Neural crest cell (in vitro differentiated cells): ENCODE measurements at regions not wholly inside any gene's neighbourhood (a gene's known extent, or its start where the extent isn't known, plus 50 kb on each side); places are given as distances from the start of the nearest gene placed in this dataset.

Experiments
- DNase-seq: peaks from one replicate; pipeline ENCODE4 v3.0.0; 2021; ENCODE audit warnings: low read depth, mixed read lengths, low spot score
- H3K27ac Mint-ChIP-seq: one replicate; pipeline ENCODE4 v1.8.0; 2021; ENCODE audit warnings: mild to moderate bottlenecking, mixed read lengths; ENCODE audit not compliant: unreplicated experiment
- H3K27me3 Mint-ChIP-seq: 2 replicates; pipeline ENCODE4 v1.8.0; 2021; ENCODE audit warnings: low read depth, mild to moderate bottlenecking, mixed read lengths
- H3K36me3 Mint-ChIP-seq: 2 replicates; pipeline ENCODE4 v1.8.0; 2021; ENCODE audit warnings: low read depth, mild to moderate bottlenecking, mixed read lengths
- H3K4me1 Mint-ChIP-seq: 2 replicates; pipeline ENCODE4 v1.8.0; 2021; ENCODE audit warnings: mixed read lengths
- H3K4me3 Mint-ChIP-seq: one replicate; pipeline ENCODE4 v1.8.0; 2021; ENCODE audit warnings: mild to moderate bottlenecking, mixed read lengths
- H3K9me3 Mint-ChIP-seq: 2 replicates; pipeline ENCODE4 v1.8.0; 2021; ENCODE audit warnings: mixed read lengths
- CTCF ChIP-seq: fragments of 200-600 bp; sonication (generic); conservative IDR thresholded peaks from 2 replicates; pipeline ENCODE4 v1.5.0; 2021; ENCODE audit warnings: antibody characterized with exemption, mild to moderate bottlenecking

DNA sequence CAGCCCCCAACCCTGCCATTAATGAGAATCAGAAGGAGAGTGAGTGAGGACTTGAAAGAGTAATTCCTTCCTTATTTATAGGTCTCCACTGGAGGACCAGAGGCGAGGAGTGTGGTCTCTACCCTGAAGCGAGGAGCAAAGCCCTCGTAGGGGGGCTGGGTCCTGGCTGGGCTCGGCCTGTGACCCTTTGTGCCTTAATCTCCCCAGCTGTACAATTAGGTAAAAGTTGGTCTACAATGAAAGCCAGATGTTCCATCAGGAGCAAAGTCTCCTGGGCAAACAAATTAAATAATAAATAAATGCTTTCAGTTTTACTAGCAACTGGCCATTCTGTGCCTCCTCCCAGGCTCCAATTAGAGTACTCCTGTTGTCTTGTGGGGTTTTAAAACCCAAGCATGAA, 523.5 kb upstream of the SALL1 start:
- peaks cover 2% of the 10 kb centered on the region for H3K9me3 Mint-ChIP-seq
- peaks cover 3% of the 10 kb centered on the region for H3K4me1 Mint-ChIP-seq
- peaks cover 2% of the 10 kb centered on the region for H3K36me3 Mint-ChIP-seq
- H3K4me3 Mint-ChIP-seq = no peak overlapping the region
- no peak for DNase-seq
- no peak for TF ChIP-seq CTCF
- no peak overlapping the region for H3K27ac Mint-ChIP-seq
- peaks cover 2% of the 10 kb centered on the region for H3K27me3 Mint-ChIP-seq

GRCh38 chr16:51670527-51670926, 519.5 kb upstream of the SALL1 start:
- DNase-seq = no peak
- TF ChIP-seq CTCF = no peak

DNA sequence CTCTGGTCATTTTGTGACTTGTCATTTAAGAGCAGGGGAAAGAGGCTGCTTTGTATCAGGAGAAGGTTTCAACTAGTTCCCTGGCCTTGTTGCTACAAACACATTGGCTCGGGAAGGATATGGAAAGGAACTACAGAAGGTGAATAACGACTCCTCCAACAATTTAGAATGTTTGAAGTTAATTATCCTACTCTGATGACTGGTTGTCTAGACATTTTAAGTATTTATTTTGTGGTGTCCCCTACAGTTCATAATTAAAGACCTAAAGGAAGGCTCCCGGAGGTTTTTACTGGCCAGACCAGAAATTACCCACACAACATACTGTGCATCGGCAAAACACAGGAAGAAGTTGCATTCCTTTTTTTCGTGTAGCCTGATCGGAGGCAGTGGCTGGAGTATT, 515.8 kb upstream of the SALL1 start:
- no peak for DNase-seq
- no peak overlapping the region for H3K4me3 Mint-ChIP-seq
- TF ChIP-seq CTCF = no peak
- peaks cover 14% of the 10 kb centered on the region for H3K4me1 Mint-ChIP-seq
- no peak overlapping the region for H3K27ac Mint-ChIP-seq
- peaks cover 3% of the 10 kb centered on the region for H3K27me3 Mint-ChIP-seq
- peaks cover 2% of the 10 kb centered on the region for H3K36me3 Mint-ChIP-seq
- H3K9me3 Mint-ChIP-seq = peaks cover 2% of the 10 kb centered on the region

More at GRCh38 chr16:51670527-51670926, 519.5 kb upstream of the SALL1 start:
- Mint-ChIP-seq H3K27ac (no peak overlapping the region), H3K36me3 (peaks cover 2% of the 10 kb centered on the region), H3K27me3 (no peaks in the 10 kb centered on the region), H3K9me3 (peaks cover 2% of the 10 kb centered on the region), H3K4me1 (peaks cover 10% of the 10 kb centered on the region), H3K4me3 (no peak overlapping the region)

- no peak for DNase-seq
- Mint-ChIP-seq H3K4me1 (peaks cover 14% of the 10 kb centered on the region), H3K4me3 (no peak overlapping the region), H3K36me3 (no peaks in the 10 kb centered on the region), H3K27ac (no peak overlapping the region), H3K9me3 (no peaks in the 10 kb centered on the region), H3K27me3 (peaks cover 3% of the 10 kb centered on the region)
- TF ChIP-seq CTCF = no peak
Measured at GRCh38 chr16:51666074-51666473, 515.0 kb upstream of the SALL1 start.

DNA sequence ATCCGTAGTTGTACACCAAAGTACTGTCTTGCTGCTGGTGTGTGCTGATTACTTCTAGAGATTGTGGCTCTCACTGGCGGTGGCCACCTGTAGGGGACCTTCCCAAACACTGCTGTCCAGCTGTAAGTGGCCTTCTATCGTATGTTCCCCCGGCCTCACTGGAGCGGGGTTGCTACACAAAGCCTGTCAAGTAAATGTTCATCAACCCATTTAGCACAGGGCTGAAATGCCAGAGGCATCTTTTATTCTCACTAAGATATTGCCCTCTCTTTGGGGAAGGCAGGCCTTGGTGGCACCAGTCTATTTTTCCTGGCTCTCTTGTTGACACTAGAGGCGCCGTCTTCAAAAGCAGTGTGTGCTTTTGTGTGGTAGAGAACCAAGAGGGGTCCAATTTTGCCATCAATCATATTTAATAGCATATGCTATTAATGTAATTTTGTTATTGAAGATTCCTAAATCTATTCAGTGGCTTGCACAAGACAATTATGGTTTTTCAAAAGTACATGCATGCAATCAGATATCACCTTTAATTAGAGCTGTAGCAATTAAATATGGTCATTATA, 514.4 kb upstream of the SALL1 start:
- DNase-seq = no peak
- Mint-ChIP-seq H3K36me3 (no peaks in the 10 kb centered on the region), H3K9me3 (no peaks in the 10 kb centered on the region), H3K27ac (no peak overlapping the region), H3K4me1 (peaks cover 14% of the 10 kb centered on the region), H3K27me3 (peaks cover 3% of the 10 kb centered on the region), H3K4me3 (no peak overlapping the region)
- TF ChIP-seq CTCF = no peak

DNA sequence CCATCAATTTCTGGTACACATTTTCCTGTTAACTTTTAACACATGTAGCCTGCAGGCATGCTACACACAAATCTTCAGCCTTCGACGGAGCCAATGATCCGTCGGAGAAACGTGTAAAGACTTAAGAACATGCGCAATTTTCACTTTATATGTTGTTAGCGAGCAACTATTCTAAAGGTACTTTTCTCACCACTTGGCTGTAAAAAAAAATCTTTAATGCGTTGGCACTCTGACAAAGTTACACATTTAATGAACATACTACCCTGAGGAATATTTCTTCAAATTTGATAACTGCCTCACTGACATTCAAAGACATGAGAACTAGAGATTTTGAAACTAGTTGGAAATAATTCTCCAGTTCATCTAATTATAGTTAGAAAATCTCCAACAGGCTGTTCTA, 507.5 kb upstream of the SALL1 start:
- no peak for DNase-seq
- no peak overlapping the region for H3K27ac Mint-ChIP-seq
- H3K27me3 Mint-ChIP-seq = peaks cover 2% of the 10 kb centered on the region
- peaks cover 3% of the 10 kb centered on the region for H3K9me3 Mint-ChIP-seq
- TF ChIP-seq CTCF = no peak
- H3K4me1 Mint-ChIP-seq = no peaks in the 10 kb centered on the region
- H3K4me3 Mint-ChIP-seq = no peak overlapping the region
- H3K36me3 Mint-ChIP-seq = no peaks in the 10 kb centered on the region
